Transverse colon (tissue), 4 donors: ENCODE measurements at regions not wholly inside any gene's neighbourhood (a gene's known extent, or its start where the extent isn't known, plus 50 kb on each side); places are given as distances from the start of the nearest gene placed in this dataset.

ENCODE experiments used
- DNase-seq: peaks from one replicate; pipeline ENCODE4 v3.0.0-alpha.2; 2019
- H3K27ac ChIP-seq, 4 donors: fragments of 200-600 bp; sonication (generic); 2 replicates each; pipeline ENCODE4 v1.5.1; 2016 to 2018; ENCODE audit warnings: inconsistent platforms in 4 of 4
- H3K27me3 ChIP-seq: fragments of 200-600 bp; sonication (generic); 2 replicates; pipeline ENCODE4 v1.5.1; 2017; ENCODE audit warnings: inconsistent platforms
- H3K36me3 ChIP-seq, 4 donors: fragments of 200-600 bp; sonication (generic); 2 replicates each; pipeline ENCODE4 v1.5.1; 2017 to 2019; ENCODE audit warnings: inconsistent platforms in 4 of 4
- H3K4me1 ChIP-seq, 4 donors: fragments of 200-600 bp; sonication (generic); 2 replicates each; pipeline ENCODE4 v1.5.1; 2017 to 2020; ENCODE audit warnings: inconsistent platforms in 4 of 4
- H3K4me3 ChIP-seq, 4 donors: fragments of 200-600 bp; sonication (generic); 1 replicate in 1 of 4; 2 replicates in 3 of 4; pipeline versions ENCODE4 v1.5.1 to v1.6.1; 2017 to 2019; ENCODE audit warnings: inconsistent platforms in 4 of 4
- H3K9me3 ChIP-seq, 2 donors: fragments of 200-600 bp; sonication (generic); 2 replicates each; pipeline ENCODE4 v1.5.1; 2017 to 2019; ENCODE audit warnings: inconsistent platforms in 2 of 2
- EP300 ChIP-seq: sonication (generic); formaldehyde crosslinking; IDR thresholded peaks from one replicate; pipeline ENCODE4 v1.6.1; 2017; ENCODE audit warnings: antibody characterized with exemption, low read depth
- POLR2A ChIP-seq: fragments of 450-650 bp; IDR thresholded peaks from one replicate; pipeline ENCODE4 v1.6.1; 2016; ENCODE audit warnings: antibody characterized with exemption, mild to moderate bottlenecking, moderate library complexity
- POLR2AphosphoS5 ChIP-seq, 3 donors: sonication (generic); formaldehyde crosslinking; IDR thresholded peaks; one replicate each; pipeline ENCODE4 v1.6.1; 2016; ENCODE audit warnings: antibody characterized with exemption in 3 of 3
- WGBS, 2 donors: methylation state at CpG; one replicate each; pipeline ENCODE4 v1.1.5; 2018; ENCODE audit warnings: low coverage in 1 of 2; 5-methylcytosine and 5-hydroxymethylcytosine counted together
- in situ Hi-C, 4 donors: fragments of 200-750 bp; cut with MboI; loops; one replicate each; pipeline versions ENCODE4 v1.15.0 to v1.15.1; 2017; ENCODE audit warnings: low sequenced_read_pairs in 3 of 4, low pct_ligation_motif_present in 1 of 4, low pct_unique_long_range_greater_than_20kb in 1 of 4
- intact Hi-C: fragments of 100-400 bp; cut with DNase I; formaldehyde crosslinking; loops from one replicate; pipeline ENCODE4 v1.15.1; 2023; ENCODE audit warnings: low total_unique reads
- TF ChIP-seq, protein P1 (sequence below), 5 experiments: fragments of 200-600 bp in 3 of 5; fragments of 450-650 bp in 2 of 5; sonication (generic) in 3 of 5; IDR thresholded peaks; 1 replicate in 2 of 5; 2 replicates in 3 of 5; pipeline ENCODE4 v1.5.1; 2016 to 2017; ENCODE audit warnings: antibody characterized with exemption in 5 of 5, inconsistent platforms in 3 of 5, mild to moderate bottlenecking in 2 of 5, moderate library complexity in 1 of 5

DNA sequence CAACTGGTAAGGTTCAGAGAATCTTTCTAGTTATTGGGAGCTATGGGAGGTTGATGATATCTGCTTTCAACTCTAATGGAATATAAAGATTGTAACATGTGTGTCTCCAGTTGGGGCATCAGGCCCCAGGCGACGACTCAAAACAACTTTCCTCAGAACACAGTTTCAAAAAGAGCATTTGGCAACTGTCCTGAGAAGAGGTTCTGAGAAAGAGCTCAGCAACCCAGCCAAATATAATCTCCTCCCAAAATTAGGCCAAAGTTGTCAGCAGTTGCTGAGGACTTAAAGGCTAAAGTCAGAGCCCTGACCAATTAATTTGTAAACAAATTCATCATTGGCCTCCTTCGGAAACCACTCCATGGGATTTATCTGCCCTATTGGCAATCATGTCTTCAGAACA lies 251.1 kb upstream of the NFE2L3 start:
- 71 to 87% methylated on average over 1 to 3 of the region's 3 CpGs for WGBS, 2 donors
- in situ Hi-C loops (no loop called here), intact Hi-C loops (no loop called here)
- TF ChIP-seq POLR2AphosphoS5 (IDR thresholded peaks at IDR 0.05), result no peak
- TF ChIP-seq EP300, result no peak
- TF ChIP-seq, protein P1, sequence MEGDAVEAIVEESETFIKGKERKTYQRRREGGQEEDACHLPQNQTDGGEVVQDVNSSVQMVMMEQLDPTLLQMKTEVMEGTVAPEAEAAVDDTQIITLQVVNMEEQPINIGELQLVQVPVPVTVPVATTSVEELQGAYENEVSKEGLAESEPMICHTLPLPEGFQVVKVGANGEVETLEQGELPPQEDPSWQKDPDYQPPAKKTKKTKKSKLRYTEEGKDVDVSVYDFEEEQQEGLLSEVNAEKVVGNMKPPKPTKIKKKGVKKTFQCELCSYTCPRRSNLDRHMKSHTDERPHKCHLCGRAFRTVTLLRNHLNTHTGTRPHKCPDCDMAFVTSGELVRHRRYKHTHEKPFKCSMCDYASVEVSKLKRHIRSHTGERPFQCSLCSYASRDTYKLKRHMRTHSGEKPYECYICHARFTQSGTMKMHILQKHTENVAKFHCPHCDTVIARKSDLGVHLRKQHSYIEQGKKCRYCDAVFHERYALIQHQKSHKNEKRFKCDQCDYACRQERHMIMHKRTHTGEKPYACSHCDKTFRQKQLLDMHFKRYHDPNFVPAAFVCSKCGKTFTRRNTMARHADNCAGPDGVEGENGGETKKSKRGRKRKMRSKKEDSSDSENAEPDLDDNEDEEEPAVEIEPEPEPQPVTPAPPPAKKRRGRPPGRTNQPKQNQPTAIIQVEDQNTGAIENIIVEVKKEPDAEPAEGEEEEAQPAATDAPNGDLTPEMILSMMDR (IDR thresholded peaks at IDR 0.05), result no peak
- no peak for TF ChIP-seq POLR2A
- DNase-seq, result no peak
- Histone ChIP-seq H3K4me1 (no peaks in the 10 kb centered on the region), H3K27ac (no peak overlapping the region), H3K4me3 (no peak overlapping the region), H3K36me3 (no peaks in the 10 kb centered on the region), H3K27me3 (peaks cover under 1% of the 10 kb centered on the region), H3K9me3 (no peaks in the 10 kb centered on the region)

DNA sequence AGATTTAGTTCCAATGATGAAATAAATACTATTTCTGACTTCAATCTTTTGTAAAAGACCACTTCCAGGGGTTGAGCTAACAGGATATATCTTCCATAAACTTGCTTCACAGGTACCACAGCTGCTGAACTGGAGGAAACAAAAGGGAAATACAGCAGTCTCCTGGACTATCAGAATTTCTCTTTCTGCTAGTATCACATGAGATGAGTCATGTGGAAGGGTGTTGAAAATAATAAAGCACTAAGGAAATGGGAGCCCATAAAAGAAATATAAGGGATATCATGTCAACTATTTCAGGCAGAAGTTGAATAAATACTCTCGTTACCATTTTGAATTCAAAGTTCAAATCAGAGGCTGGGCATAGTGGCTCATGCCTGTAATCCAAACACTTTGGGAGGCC lies 250.3 kb upstream of the NFE2L3 start:
- Histone ChIP-seq H3K27me3 (no peaks in the 10 kb centered on the region), H3K36me3 (no peaks in the 10 kb centered on the region), H3K27ac (no peak overlapping the region), H3K9me3 (no peaks in the 10 kb centered on the region), H3K4me3 (no peak overlapping the region), H3K4me1 (no peaks in the 10 kb centered on the region)
- in situ Hi-C loops, result no loop called here
- WGBS, 2 donors, result 57 to 72% methylated on average over 1 of the region's 1 CpG
- no peak for DNase-seq
- intact Hi-C loops, result no loop called here
- TF ChIP-seq EP300 (no peak), POLR2AphosphoS5 (IDR thresholded peaks at IDR 0.05) (no peak), POLR2A (no peak)
- TF ChIP-seq, protein P1 (IDR thresholded peaks at IDR 0.05), result no peak

DNA sequence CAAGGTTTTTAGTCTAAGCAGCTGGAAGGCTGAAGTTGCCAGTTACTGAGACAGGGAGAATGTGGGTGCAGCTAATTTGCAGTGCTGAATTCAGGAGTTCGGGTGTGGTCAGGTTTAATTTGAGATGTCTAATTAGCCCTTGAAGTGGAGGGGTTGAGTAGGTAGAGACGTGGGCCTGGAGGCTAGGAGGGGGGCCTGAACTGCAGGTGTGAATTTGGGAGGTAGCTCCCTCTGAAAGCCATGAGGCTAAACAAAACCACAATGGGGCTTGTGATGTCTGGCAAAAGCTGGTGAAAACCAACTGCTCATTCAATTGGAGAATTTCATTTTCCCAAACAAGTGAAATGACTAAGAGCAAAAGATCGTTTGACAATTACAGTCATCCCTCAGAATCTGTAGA lies 246.0 kb upstream of the NFE2L3 start:
- H3K9me3 ChIP-seq, result no peaks in the 10 kb centered on the region
- H3K27ac ChIP-seq, result no peak overlapping the region
- TF ChIP-seq EP300 (no peak), POLR2A (no peak), POLR2AphosphoS5 (IDR thresholded peaks at IDR 0.05) (no peak)
- TF ChIP-seq, protein P1 (IDR thresholded peaks at IDR 0.05), result no peak
- H3K27me3 ChIP-seq, result no peaks in the 10 kb centered on the region
- no peak for DNase-seq
- in situ Hi-C loops, result no loop called here
- intact Hi-C loops, result no loop called here
- no peaks in the 10 kb centered on the region for H3K4me1 ChIP-seq
- H3K4me3 ChIP-seq, result no peak overlapping the region
- H3K36me3 ChIP-seq, result no peaks in the 10 kb centered on the region
- WGBS, 2 donors, result 74% methylated on average over 3 of the region's 3 CpGs; no CpG with 5 or more reads in 1 of the 2 donors

DNA sequence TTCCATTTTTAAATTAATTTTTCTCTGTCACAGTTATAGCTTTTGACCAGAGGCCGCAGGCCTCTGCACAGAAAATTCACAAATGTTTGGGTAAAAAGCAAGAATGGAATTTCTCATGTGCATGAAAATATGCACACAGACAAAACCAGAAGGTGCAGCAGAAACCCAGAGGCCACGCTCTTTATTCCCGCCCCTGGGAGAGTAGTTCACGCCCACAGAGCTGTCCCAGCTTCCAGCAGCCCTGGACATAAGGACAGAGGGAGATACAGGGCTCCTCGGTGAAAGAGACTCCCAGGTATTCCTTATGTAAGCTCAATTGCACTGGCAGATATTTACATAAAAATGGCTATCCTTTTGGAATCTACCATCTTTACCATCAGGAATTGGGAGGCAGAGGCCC lies 245.2 kb upstream of the NFE2L3 start:
- in situ Hi-C loops (no loop called here), intact Hi-C loops (no loop called here)
- DNase-seq, result no peak

More for the DNA sequence above, 245.2 kb upstream of the NFE2L3 start:
- H3K4me3 ChIP-seq, result no peak overlapping the region
- no peaks in the 10 kb centered on the region for H3K27me3 ChIP-seq
- no peak for TF ChIP-seq EP300
- no peak for TF ChIP-seq POLR2A
- no peak for TF ChIP-seq POLR2AphosphoS5 (IDR thresholded peaks at IDR 0.05)
- TF ChIP-seq, protein P1 (IDR thresholded peaks at IDR 0.05), result no peak
- H3K36me3 ChIP-seq, result no peaks in the 10 kb centered on the region
- H3K27ac ChIP-seq, result no peak overlapping the region
- no peaks in the 10 kb centered on the region for H3K9me3 ChIP-seq
- H3K4me1 ChIP-seq, result no peaks in the 10 kb centered on the region
- 93 to 100% methylated on average over 1 to 5 of the region's 5 CpGs for WGBS, 2 donors
